ENCODE measurements at regions not wholly inside any gene's neighbourhood (a gene's known extent, or its start where the extent isn't known, plus 50 kb on each side); places are given as distances from the start of the nearest gene placed in this dataset.
"Not testable (repeated sequence)": the region's sequence is repeated elsewhere in the genome, so short reads cannot be mapped to it uniquely, and the experiment has no call there.

- no peak for DNase-seq (ENCODE audit: low read depth)
These were observed 391.5 kb downstream of the DLEU7 start for GRCh38 chr13:50452028-50452427.

GRCh38 chr13:50452756-50453155 lies 390.7 kb downstream of the DLEU7 start:
- no peak for DNase-seq (ENCODE audit: low read depth)

GRCh38 chr13:50453188-50453587 lies 390.3 kb downstream of the DLEU7 start:
- DNase-seq (ENCODE audit: low read depth) = no peak

GRCh38 chr13:50456111-50456510 lies 387.4 kb downstream of the DLEU7 start:
- DNase-seq (ENCODE audit: low read depth) = no peak

- no peak for DNase-seq (ENCODE audit: low read depth)
These were observed 385.8 kb downstream of the DLEU7 start for GRCh38 chr13:50457415-50458393.

- DNase-seq (ENCODE audit: low read depth) = no peak
These were observed 384.4 kb downstream of the DLEU7 start for GRCh38 chr13:50459046-50459445.

GRCh38 chr13:50459658-50460057 lies 383.8 kb downstream of the DLEU7 start:
- DNase-seq (ENCODE audit: low read depth) = no peak

GRCh38 chr13:50460358-50460757 lies 383.1 kb downstream of the DLEU7 start:
- no peak for DNase-seq (ENCODE audit: low read depth)

GRCh38 chr13:50461189-50461588 lies 382.3 kb downstream of the DLEU7 start:
- no peak for DNase-seq (ENCODE audit: low read depth)

GRCh38 chr13:50463719-50464118 lies 379.8 kb downstream of the DLEU7 start:
- DNase-seq (ENCODE audit: low read depth) = no peak

GRCh38 chr13:50464349-50465251 lies 378.9 kb downstream of the DLEU7 start:
- DNase-seq (ENCODE audit: low read depth) = no peak

GRCh38 chr13:50466456-50466855 lies 377.0 kb downstream of the DLEU7 start:
- no peak for DNase-seq (ENCODE audit: low read depth)

- DNase-seq (ENCODE audit: low read depth) = no peak
These were observed 376.1 kb downstream of the DLEU7 start for GRCh38 chr13:50467156-50468110.

GRCh38 chr13:50468849-50469669 lies 374.4 kb downstream of the DLEU7 start:
- no peak for DNase-seq (ENCODE audit: low read depth)

- DNase-seq (ENCODE audit: low read depth) = not testable (repeated sequence)
These were observed 370.4 kb downstream of the DLEU7 start for GRCh38 chr13:50473050-50473449.

- DNase-seq (ENCODE audit: low read depth) = no peak
These were observed 369.3 kb downstream of the DLEU7 start for GRCh38 chr13:50474088-50474662.

- no peak for DNase-seq (ENCODE audit: low read depth)
These were observed 366.8 kb downstream of the DLEU7 start for GRCh38 chr13:50476577-50477285.

- no peak for DNase-seq (ENCODE audit: low read depth)
These were observed 361.6 kb downstream of the DLEU7 start for GRCh38 chr13:50481936-50482335.

GRCh38 chr13:50483416-50483815 lies 360.1 kb downstream of the DLEU7 start:
- DNase-seq (ENCODE audit: low read depth) = no peak
